K562 (cell line): ENCODE measurements at regions not wholly inside any gene's neighbourhood (a gene's known extent, or its start where the extent isn't known, plus 50 kb on each side); places are given as distances from the start of the nearest gene placed in this dataset.

Experiments used
- ELF1 ChIP-seq: fragments of 200-800 bp; sonication (Bioruptor generic); IDR thresholded peaks from 2 replicates; pipeline ENCODE4 v1.6.1; 2016; ENCODE audit warnings: missing genetic modification characterization, missing compliant biosample characterization
- ERF ChIP-seq: fragments of 450-650 bp; formaldehyde crosslinking; IDR thresholded peaks from 2 replicates; pipeline ENCODE4 v1.4.0; 2020; ENCODE audit warnings: mild to moderate bottlenecking, mixed read lengths
- EZH2 ChIP-seq: IDR thresholded peaks from 2 replicates; pipeline ENCODE4 v1.6.1; 2012; ENCODE audit warnings: low read depth, mild to moderate bottlenecking, inconsistent platforms, low read length, borderline replicate concordance
- FOS ChIP-seq: IDR thresholded peaks from 3 replicates; pipeline ENCODE4 v1.6.1; 2011; ENCODE audit not compliant: insufficient read length; ENCODE audit errors: extremely low read depth
- HDAC6 ChIP-seq: IDR thresholded peaks from 2 replicates; pipeline ENCODE4 v1.6.1; 2012; ENCODE audit warnings: low read depth, mild to moderate bottlenecking, control low read depth, inconsistent platforms, low read length, moderate library complexity
- HLTF ChIP-seq: fragments of 450-650 bp; IDR thresholded peaks from 2 replicates; pipeline ENCODE4 v1.6.1; 2016
- KDM4B ChIP-seq, 2 experiments: fragments of 450-650 bp in 1 of 2; sonication (generic) in 1 of 2; IDR thresholded peaks; 2 replicates each; pipeline ENCODE4 v1.6.1; 2016 to 2017; ENCODE audit warnings: borderline replicate concordance in 2 of 2, antibody characterized with exemption in 1 of 2, low read depth in 1 of 2, mild to moderate bottlenecking in 1 of 2
- RBM22 ChIP-seq: fragments of 200-400 bp; formaldehyde crosslinking; IDR thresholded peaks from 2 replicates; pipeline ENCODE4 v1.6.1; 2018; ENCODE audit warnings: low read length, low read depth; ENCODE audit not compliant: poor library complexity, severe bottlenecking
- RFX1 ChIP-seq: fragments of 450-650 bp; IDR thresholded peaks from 2 replicates; pipeline ENCODE4 v1.6.1; 2016; ENCODE audit warnings: mild to moderate bottlenecking, moderate library complexity
- SMARCA4 ChIP-seq: fragments of 450-650 bp; IDR thresholded peaks from 2 replicates; pipeline ENCODE4 v1.6.1; 2016
- TRIM28 ChIP-seq: fragments of 450-650 bp; IDR thresholded peaks from 2 replicates; pipeline ENCODE4 v1.6.1; 2017
- ZNF239 ChIP-seq: fragments of 250-450 bp; sonication (Bioruptor Pico); IDR thresholded peaks from 2 replicates; pipeline ENCODE4 v1.4.0; 2020; ENCODE audit warnings: mild to moderate bottlenecking
- ZNF561 ChIP-seq: fragments of 450-650 bp; formaldehyde crosslinking; conservative IDR thresholded peaks from 2 replicates; pipeline ENCODE4 v1.4.0; 2020; ENCODE audit warnings: mild to moderate bottlenecking, moderate library complexity
- TF ChIP-seq, protein P1 (sequence below): fragments of 200-800 bp; sonication (Bioruptor generic); IDR thresholded peaks from 2 replicates; pipeline ENCODE4 v1.6.1; 2017; ENCODE audit warnings: missing genetic modification characterization, missing compliant biosample characterization
- TF ChIP-seq, protein P2 (sequence below): fragments of 450-650 bp; IDR thresholded peaks from 2 replicates; pipeline ENCODE4 v1.7.0; 2016; ENCODE audit warnings: borderline replicate concordance
- TF ChIP-seq, protein P3 (sequence below): fragments of 250-450 bp; sonication (Bioruptor Pico); IDR thresholded peaks from 2 replicates; pipeline ENCODE4 v1.5.0; 2022; ENCODE audit warnings: mild to moderate bottlenecking
- TF ChIP-seq, protein P4 (sequence below): sonication (generic); formaldehyde crosslinking; IDR thresholded peaks from 2 replicates; pipeline ENCODE4 v1.8.0; 2022; ENCODE audit warnings: mild to moderate bottlenecking, missing genetic modification reagents
- TF ChIP-seq, protein P5 (sequence below), 2 experiments: IDR thresholded peaks; 2 replicates each; pipeline ENCODE4 v1.6.1; 2012; ENCODE audit warnings: improper control_type of control experiment in 2 of 2, low read depth in 2 of 2, low read length in 2 of 2, borderline replicate concordance in 1 of 2

DNA sequence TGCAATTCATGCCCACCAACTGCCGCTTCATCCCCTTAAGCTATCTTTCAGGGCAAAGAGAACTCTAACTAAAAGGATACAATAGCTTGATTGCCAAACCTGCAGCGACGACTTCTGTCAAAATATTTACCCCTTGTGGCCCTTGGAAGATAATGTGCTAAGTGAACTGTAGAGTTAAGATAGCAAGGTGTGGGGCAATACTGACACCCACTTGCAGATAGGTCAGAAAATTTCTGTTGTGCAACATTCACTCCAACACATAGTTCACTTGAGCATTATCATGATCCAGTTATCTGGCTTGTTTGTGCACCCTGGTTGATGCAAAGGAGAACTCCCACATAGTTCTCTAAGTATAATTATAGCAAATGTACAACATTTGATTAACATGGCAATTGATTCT, 55.6 kb downstream of the RHOXF2B start (continued):
- TF ChIP-seq TRIM28 (no peak), SMARCA4 (peak; percentile 83), FOS (no peak), EZH2 (no peak), HLTF (no peak), ERF (CRISPR knock-in tag) (no peak), ZNF561 (no peak), ZNF239 (CRISPR knock-in tag) (no peak), RBM22 (no peak), RFX1 (no peak), ELF1 (tag) (no peak), KDM4B (IDR thresholded peaks at IDR 0.05; ENCODE audit: borderline replicate concordance in 2 of 2, low read depth in 1 of 2) (no peak), HDAC6 (no peak)
- TF ChIP-seq, protein P1, sequence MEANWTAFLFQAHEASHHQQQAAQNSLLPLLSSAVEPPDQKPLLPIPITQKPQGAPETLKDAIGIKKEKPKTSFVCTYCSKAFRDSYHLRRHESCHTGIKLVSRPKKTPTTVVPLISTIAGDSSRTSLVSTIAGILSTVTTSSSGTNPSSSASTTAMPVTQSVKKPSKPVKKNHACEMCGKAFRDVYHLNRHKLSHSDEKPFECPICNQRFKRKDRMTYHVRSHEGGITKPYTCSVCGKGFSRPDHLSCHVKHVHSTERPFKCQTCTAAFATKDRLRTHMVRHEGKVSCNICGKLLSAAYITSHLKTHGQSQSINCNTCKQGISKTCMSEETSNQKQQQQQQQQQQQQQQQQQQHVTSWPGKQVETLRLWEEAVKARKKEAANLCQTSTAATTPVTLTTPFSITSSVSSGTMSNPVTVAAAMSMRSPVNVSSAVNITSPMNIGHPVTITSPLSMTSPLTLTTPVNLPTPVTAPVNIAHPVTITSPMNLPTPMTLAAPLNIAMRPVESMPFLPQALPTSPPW = peak; percentile 38; the same call in 1 of the 2 replicates
- TF ChIP-seq, protein P2, sequence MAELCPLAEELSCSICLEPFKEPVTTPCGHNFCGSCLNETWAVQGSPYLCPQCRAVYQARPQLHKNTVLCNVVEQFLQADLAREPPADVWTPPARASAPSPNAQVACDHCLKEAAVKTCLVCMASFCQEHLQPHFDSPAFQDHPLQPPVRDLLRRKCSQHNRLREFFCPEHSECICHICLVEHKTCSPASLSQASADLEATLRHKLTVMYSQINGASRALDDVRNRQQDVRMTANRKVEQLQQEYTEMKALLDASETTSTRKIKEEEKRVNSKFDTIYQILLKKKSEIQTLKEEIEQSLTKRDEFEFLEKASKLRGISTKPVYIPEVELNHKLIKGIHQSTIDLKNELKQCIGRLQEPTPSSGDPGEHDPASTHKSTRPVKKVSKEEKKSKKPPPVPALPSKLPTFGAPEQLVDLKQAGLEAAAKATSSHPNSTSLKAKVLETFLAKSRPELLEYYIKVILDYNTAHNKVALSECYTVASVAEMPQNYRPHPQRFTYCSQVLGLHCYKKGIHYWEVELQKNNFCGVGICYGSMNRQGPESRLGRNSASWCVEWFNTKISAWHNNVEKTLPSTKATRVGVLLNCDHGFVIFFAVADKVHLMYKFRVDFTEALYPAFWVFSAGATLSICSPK = no peak
- TF ChIP-seq, protein P3, sequence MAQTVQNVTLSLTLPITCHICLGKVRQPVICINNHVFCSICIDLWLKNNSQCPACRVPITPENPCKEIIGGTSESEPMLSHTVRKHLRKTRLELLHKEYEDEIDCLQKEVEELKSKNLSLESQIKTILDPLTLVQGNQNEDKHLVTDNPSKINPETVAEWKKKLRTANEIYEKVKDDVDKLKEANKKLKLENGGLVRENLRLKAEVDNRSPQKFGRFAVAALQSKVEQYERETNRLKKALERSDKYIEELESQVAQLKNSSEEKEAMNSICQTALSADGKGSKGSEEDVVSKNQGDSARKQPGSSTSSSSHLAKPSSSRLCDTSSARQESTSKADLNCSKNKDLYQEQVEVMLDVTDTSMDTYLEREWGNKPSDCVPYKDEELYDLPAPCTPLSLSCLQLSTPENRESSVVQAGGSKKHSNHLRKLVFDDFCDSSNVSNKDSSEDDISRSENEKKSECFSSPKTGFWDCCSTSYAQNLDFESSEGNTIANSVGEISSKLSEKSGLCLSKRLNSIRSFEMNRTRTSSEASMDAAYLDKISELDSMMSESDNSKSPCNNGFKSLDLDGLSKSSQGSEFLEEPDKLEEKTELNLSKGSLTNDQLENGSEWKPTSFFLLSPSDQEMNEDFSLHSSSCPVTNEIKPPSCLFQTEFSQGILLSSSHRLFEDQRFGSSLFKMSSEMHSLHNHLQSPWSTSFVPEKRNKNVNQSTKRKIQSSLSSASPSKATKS (CRISPR knock-in tag) = no peak
- TF ChIP-seq, protein P4, sequence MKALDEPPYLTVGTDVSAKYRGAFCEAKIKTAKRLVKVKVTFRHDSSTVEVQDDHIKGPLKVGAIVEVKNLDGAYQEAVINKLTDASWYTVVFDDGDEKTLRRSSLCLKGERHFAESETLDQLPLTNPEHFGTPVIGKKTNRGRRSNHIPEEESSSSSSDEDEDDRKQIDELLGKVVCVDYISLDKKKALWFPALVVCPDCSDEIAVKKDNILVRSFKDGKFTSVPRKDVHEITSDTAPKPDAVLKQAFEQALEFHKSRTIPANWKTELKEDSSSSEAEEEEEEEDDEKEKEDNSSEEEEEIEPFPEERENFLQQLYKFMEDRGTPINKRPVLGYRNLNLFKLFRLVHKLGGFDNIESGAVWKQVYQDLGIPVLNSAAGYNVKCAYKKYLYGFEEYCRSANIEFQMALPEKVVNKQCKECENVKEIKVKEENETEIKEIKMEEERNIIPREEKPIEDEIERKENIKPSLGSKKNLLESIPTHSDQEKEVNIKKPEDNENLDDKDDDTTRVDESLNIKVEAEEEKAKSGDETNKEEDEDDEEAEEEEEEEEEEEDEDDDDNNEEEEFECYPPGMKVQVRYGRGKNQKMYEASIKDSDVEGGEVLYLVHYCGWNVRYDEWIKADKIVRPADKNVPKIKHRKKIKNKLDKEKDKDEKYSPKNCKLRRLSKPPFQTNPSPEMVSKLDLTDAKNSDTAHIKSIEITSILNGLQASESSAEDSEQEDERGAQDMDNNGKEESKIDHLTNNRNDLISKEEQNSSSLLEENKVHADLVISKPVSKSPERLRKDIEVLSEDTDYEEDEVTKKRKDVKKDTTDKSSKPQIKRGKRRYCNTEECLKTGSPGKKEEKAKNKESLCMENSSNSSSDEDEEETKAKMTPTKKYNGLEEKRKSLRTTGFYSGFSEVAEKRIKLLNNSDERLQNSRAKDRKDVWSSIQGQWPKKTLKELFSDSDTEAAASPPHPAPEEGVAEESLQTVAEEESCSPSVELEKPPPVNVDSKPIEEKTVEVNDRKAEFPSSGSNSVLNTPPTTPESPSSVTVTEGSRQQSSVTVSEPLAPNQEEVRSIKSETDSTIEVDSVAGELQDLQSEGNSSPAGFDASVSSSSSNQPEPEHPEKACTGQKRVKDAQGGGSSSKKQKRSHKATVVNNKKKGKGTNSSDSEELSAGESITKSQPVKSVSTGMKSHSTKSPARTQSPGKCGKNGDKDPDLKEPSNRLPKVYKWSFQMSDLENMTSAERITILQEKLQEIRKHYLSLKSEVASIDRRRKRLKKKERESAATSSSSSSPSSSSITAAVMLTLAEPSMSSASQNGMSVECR = no peak
- TF ChIP-seq, protein P5, sequence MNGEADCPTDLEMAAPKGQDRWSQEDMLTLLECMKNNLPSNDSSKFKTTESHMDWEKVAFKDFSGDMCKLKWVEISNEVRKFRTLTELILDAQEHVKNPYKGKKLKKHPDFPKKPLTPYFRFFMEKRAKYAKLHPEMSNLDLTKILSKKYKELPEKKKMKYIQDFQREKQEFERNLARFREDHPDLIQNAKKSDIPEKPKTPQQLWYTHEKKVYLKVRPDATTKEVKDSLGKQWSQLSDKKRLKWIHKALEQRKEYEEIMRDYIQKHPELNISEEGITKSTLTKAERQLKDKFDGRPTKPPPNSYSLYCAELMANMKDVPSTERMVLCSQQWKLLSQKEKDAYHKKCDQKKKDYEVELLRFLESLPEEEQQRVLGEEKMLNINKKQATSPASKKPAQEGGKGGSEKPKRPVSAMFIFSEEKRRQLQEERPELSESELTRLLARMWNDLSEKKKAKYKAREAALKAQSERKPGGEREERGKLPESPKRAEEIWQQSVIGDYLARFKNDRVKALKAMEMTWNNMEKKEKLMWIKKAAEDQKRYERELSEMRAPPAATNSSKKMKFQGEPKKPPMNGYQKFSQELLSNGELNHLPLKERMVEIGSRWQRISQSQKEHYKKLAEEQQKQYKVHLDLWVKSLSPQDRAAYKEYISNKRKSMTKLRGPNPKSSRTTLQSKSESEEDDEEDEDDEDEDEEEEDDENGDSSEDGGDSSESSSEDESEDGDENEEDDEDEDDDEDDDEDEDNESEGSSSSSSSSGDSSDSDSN (IDR thresholded peaks at IDR 0.05; ENCODE audit: borderline replicate concordance in 1 of 2, low read depth in 2 of 2, low read length in 2 of 2) = no peak
